GM23338 (cell line): ENCODE measurements at regions not wholly inside any gene's neighbourhood (a gene's known extent, or its start where the extent isn't known, plus 50 kb on each side); places are given as distances from the start of the nearest gene placed in this dataset.
"Not testable (repeated sequence)": the region's sequence is repeated elsewhere in the genome, so short reads cannot be mapped to it uniquely, and the experiment has no call there.

ENCODE experiments used
- CTCF ChIP-seq, 2 experiments: fragments of 200-600 bp in 1 of 2; sonication (generic) in 1 of 2; conservative IDR thresholded peaks; 2 replicates each; pipeline versions ENCODE4 v1.5.1 to v1.6.1; 2016 to 2017; ENCODE audit warnings: antibody characterized with exemption in 2 of 2, low read depth in 2 of 2, mild to moderate bottlenecking in 2 of 2, moderate library complexity in 1 of 2
- EZH2 ChIP-seq: fragments of 200-600 bp; sonication (generic); IDR thresholded peaks from one replicate; pipeline ENCODE4 v1.8.0; 2017; ENCODE audit warnings: antibody characterized with exemption, mild to moderate bottlenecking, low read depth; ENCODE audit not compliant: unreplicated experiment
- EZH2phosphoT487 ChIP-seq: fragments of 200-600 bp; sonication (generic); IDR thresholded peaks from one replicate; pipeline ENCODE4 v1.8.1; 2018; ENCODE audit warnings: antibody characterized with exemption; ENCODE audit not compliant: unreplicated experiment
- JUNB ChIP-seq: IDR thresholded peaks from one replicate; pipeline ENCODE4 v1.6.1; 2016; ENCODE audit warnings: antibody characterized with exemption; ENCODE audit not compliant: unreplicated experiment
- POLR2AphosphoS5 ChIP-seq: IDR thresholded peaks from 2 replicates; pipeline ENCODE4 v1.6.1; 2016; ENCODE audit warnings: antibody characterized with exemption, low read depth
- REST ChIP-seq: IDR thresholded peaks from one replicate; pipeline ENCODE4 v1.6.1; 2018; ENCODE audit warnings: antibody characterized with exemption; ENCODE audit not compliant: unreplicated experiment
- ZNF114 ChIP-seq: fragments of 250-450 bp; sonication (Bioruptor Pico); IDR thresholded peaks from 2 replicates; pipeline ENCODE4 v1.5.0; 2020; ENCODE audit warnings: mild to moderate bottlenecking, moderate library complexity
- ZNF331 ChIP-seq: fragments of 250-450 bp; sonication (Bioruptor Pico); IDR thresholded peaks from 2 replicates; pipeline ENCODE4 v1.5.0; 2020; ENCODE audit warnings: low read depth, mild to moderate bottlenecking, moderate library complexity

DNA sequence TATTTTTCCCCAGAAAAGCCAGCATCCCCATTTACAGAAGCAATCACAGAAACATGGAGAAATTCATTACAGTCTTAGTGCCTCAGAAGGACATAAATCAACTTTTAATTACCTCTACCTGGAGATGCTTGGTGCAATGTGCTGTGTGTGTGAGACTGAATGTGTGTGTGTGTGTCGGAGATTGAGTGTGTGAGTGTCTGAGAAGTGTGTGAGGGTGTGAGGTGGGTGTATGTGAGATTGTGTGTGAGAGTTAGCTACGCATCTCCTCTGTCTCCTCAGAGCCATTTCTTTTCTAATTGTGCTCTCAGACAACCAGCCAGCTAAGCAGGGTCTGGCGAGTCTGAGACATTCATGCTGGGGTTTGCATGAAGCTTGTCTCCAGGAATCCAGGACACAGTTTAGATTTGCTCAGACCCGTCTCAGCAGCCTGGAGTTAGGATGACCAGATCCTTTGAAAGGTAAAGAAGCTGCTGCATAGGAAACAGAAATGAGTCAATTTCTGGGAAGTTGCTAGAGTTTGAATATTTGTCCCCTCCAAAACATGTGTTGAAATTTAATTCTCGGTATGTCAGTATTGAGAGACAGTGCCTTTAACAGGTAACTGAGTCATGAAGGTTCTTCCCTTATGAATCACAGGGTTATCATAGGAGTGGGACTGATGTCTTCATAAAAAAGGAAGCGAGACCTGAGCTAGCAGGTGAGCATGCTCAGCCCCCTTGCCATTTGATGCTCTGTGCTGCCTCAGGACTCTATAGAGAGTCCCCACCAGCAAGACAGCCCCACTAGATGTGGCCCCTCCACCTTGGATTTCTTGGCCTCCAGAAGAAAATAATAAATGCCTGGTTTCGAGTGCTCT, 199.0 kb upstream of the PLGLB2 start:
- not testable (repeated sequence) for TF ChIP-seq EZH2; CTCF (conservative IDR thresholded peaks at IDR 0.05; ENCODE audit: low read depth in 2 of 2); REST; POLR2AphosphoS5; EZH2phosphoT487; JUNB; ZNF114; ZNF331 (CRISPR knock-in tag)
